K562 (cell line): ENCODE measurements at regions not wholly inside any gene's neighbourhood (a gene's known extent, or its start where the extent isn't known, plus 50 kb on each side); places are given as distances from the start of the nearest gene placed in this dataset.

Experiments used
- ATAC-seq: fragments of 200-7000 bp; cut with Tn5 transposase; 3 replicates; pipeline ENCODE4 v1.9.1; 2020; ENCODE audit warnings: moderate library complexity
- BruUV-seq: library from RNA; stranded (reverse); fragments of 400-500 nt; replicated peaks from 2 replicates; lab custom pipeline; 2021; lab: Mats Ljungman, UMichigan
- CTCF ChIA-PET: fragments of 300-600 bp; formaldehyde crosslinking; extraction: SDS; loops from one replicate; lab custom pipeline; 2021; ENCODE audit warnings: low intra/inter-chr PET ratio; lab: Yijun Ruan, JAX
- POLR2A ChIA-PET: fragments of 300-600, 350-650 bp; sonication (Branson Sonifier 250); formaldehyde crosslinking; extraction: SDS; loops from one replicate; lab custom pipeline; 2021; ENCODE audit warnings: antibody characterized with exemption, inconsistent platforms; lab: Yijun Ruan, JAX
- DNase-seq, 4 experiments: peaks; one replicate each; pipeline versions ENCODE4 v3.0.0 to v3.0.0-alpha.2; 2011 to 2018; ENCODE audit warnings: low spot score in 3 of 4, mixed read lengths in 3 of 4; ENCODE audit errors: extremely low read depth in 1 of 4
- FAIRE-seq: peaks from 2 replicates; lab custom pipeline; 2011; peaks lifted over from hg19 to GRCh38; lab: Jason Lieb, UNC
- H2AFZ ChIP-seq: 2 replicates; pipeline ENCODE4 v1.6.0; 2011; ENCODE audit warnings: low read depth, low read length, control low read depth, inconsistent platforms
- H3K27ac ChIP-seq: fragments of 200-600 bp; 3 replicates; pipeline ENCODE4 v1.8.0; 2011; ENCODE audit warnings: low read depth, mild to moderate bottlenecking, control low read depth, inconsistent platforms, low read length, moderate library complexity, mixed read lengths; ENCODE audit errors: extremely low read depth
- H3K27me3 ChIP-seq, 2 experiments: fragments of 300-600 bp in 1 of 2; 2 replicates in 1 of 2; 3 replicates in 1 of 2; pipeline versions ENCODE4 v1.6.0 to v1.8.0; 2011; ENCODE audit warnings: inconsistent platforms in 2 of 2, low read length in 2 of 2, mild to moderate bottlenecking in 1 of 2, mixed read lengths in 1 of 2, moderate library complexity in 1 of 2; ENCODE audit not compliant: control insufficient read depth in 2 of 2, insufficient read depth in 2 of 2
- H3K36me3 ChIP-seq: fragments of 300-600 bp; 3 replicates; pipeline ENCODE4 v1.8.0; 2011; ENCODE audit warnings: mild to moderate bottlenecking, low read length, inconsistent platforms; ENCODE audit not compliant: control insufficient read depth, insufficient read depth
- H3K4me1 ChIP-seq, 2 experiments: fragments of 200-600 bp in 1 of 2; replicated peaks in 1 of 2; 2 replicates in 1 of 2; 3 replicates in 1 of 2; pipeline versions ENCODE4 v1.5.1 to v1.8.0; 2011; ENCODE audit warnings: inconsistent platforms in 2 of 2, low read length in 2 of 2, mild to moderate bottlenecking in 1 of 2, mixed read lengths in 1 of 2, moderate library complexity in 1 of 2; ENCODE audit not compliant: control insufficient read depth in 2 of 2, insufficient read depth in 2 of 2
- H3K4me2 ChIP-seq: 2 replicates; pipeline ENCODE4 v1.6.1; 2011; ENCODE audit warnings: low read length, control low read depth, inconsistent platforms, mixed read lengths; ENCODE audit not compliant: insufficient read depth
- H3K4me3 ChIP-seq: fragments of 200-600 bp; sonication (generic), shearing (Covaris generic); 2 replicates; pipeline ENCODE4 v1.5.1; 2016; ENCODE audit warnings: control low read depth, inconsistent platforms
- H3K79me2 ChIP-seq: fragments of 200-600 bp; 3 replicates; pipeline ENCODE4 v1.8.0; 2011; ENCODE audit warnings: low read length, inconsistent platforms; ENCODE audit not compliant: control insufficient read depth, insufficient read depth
- H3K9ac ChIP-seq, 2 experiments: 2 replicates each; pipeline versions ENCODE4 v1.6.0 to v1.6.1; 2011; ENCODE audit warnings: low read depth in 2 of 2, low read length in 2 of 2, control low read depth in 1 of 2, inconsistent platforms in 1 of 2, mild to moderate bottlenecking in 1 of 2, mixed read lengths in 1 of 2; ENCODE audit not compliant: insufficient read depth in 1 of 2
- H3K9me1 ChIP-seq: one replicate; pipeline ENCODE4 v1.6.0; 2011; ENCODE audit warnings: inconsistent platforms, mild to moderate bottlenecking, low read length, moderate library complexity; ENCODE audit not compliant: control insufficient read depth, insufficient read depth
- H3K9me3 ChIP-seq: replicated peaks from 2 replicates; pipeline ENCODE4 v1.5.1; 2011; ENCODE audit warnings: low read depth, low read length, inconsistent platforms; ENCODE audit not compliant: control insufficient read depth, insufficient read depth
- H4K20me1 ChIP-seq: replicated peaks from 2 replicates; pipeline ENCODE4 v1.6.1; 2011; ENCODE audit warnings: low read length, inconsistent platforms, mixed read lengths; ENCODE audit not compliant: control insufficient read depth, insufficient read depth
- ARID2 ChIP-seq: fragments of 450-650 bp; IDR thresholded peaks from 2 replicates; pipeline ENCODE4 v1.6.1; 2017; ENCODE audit warnings: antibody characterized with exemption, mild to moderate bottlenecking
- BCLAF1 ChIP-seq, 2 experiments: fragments of 450-650 bp in 1 of 2; IDR thresholded peaks; 2 replicates each; pipeline ENCODE4 v1.6.1; 2011 to 2017; ENCODE audit warnings: low read depth in 2 of 2, antibody characterized with exemption in 1 of 2, borderline replicate concordance in 1 of 2, low read length in 1 of 2, mild to moderate bottlenecking in 1 of 2, mixed read lengths in 1 of 2; ENCODE audit not compliant: control insufficient read depth in 1 of 2
- BRCA1 ChIP-seq, 2 experiments: fragments of 450-650 bp in 1 of 2; sonication (generic) in 1 of 2; formaldehyde crosslinking in 1 of 2; IDR thresholded peaks; 2 replicates each; pipeline versions ENCODE4 v1.5.0 to v1.6.1; 2017 to 2020; ENCODE audit warnings: mild to moderate bottlenecking in 1 of 2, missing genetic modification reagents in 1 of 2
- COPS2 ChIP-seq: fragments of 450-650 bp; conservative IDR thresholded peaks from 2 replicates; pipeline ENCODE4 v1.6.1; 2016; ENCODE audit warnings: mild to moderate bottlenecking, moderate library complexity
- CTCFL ChIP-seq: IDR thresholded peaks from 2 replicates; pipeline ENCODE4 v1.6.1; 2011; ENCODE audit warnings: borderline replicate concordance, low read depth, mild to moderate bottlenecking, moderate library complexity, low read length; ENCODE audit not compliant: insufficient read depth, poor library complexity, severe bottlenecking
- FOXJ3 ChIP-seq: sonication (generic); formaldehyde crosslinking; IDR thresholded peaks from 2 replicates; pipeline ENCODE4 v1.4.0; 2020; ENCODE audit warnings: mild to moderate bottlenecking, missing genetic modification reagents
- RBBP5 ChIP-seq: fragments of 200-600 bp; sonication (generic); IDR thresholded peaks from 2 replicates; pipeline ENCODE4 v1.6.1; 2012; ENCODE audit warnings: borderline replicate concordance, mild to moderate bottlenecking, low read length, control low read depth, inconsistent platforms; ENCODE audit not compliant: insufficient read depth, poor library complexity, severe bottlenecking
- ZBTB26 ChIP-seq: fragments of 450-650 bp; formaldehyde crosslinking; IDR thresholded peaks from 2 replicates; pipeline ENCODE4 v1.4.0; 2022; ENCODE audit warnings: missing genetic modification characterization
- ZKSCAN3 ChIP-seq: fragments of 250-450 bp; sonication (Bioruptor Pico); IDR thresholded peaks from 2 replicates; pipeline ENCODE4 v1.4.0; 2020
- ZNF436 ChIP-seq: fragments of 250-450, 450-650 bp; sonication (Bioruptor Pico); formaldehyde crosslinking; IDR thresholded peaks from 2 replicates; pipeline ENCODE4 v1.7.0; 2020; ENCODE audit warnings: mild to moderate bottlenecking
- ZNF785 ChIP-seq: fragments of 250-450 bp; sonication (Bioruptor Pico); IDR thresholded peaks from 2 replicates; pipeline ENCODE4 v1.4.0; 2020; ENCODE audit warnings: mild to moderate bottlenecking
- ZSCAN29 ChIP-seq: fragments of 450-650 bp; IDR thresholded peaks from 2 replicates; pipeline ENCODE4 v1.6.1; 2017
- WGBS: fragments of 100-300 bp; shearing (Covaris generic); methylation state at CpG from one replicate; pipeline ENCODE4 v1.1.6; 2016; ENCODE audit warnings: low coverage, mixed read lengths; ENCODE audit not compliant: insufficient coverage; ENCODE audit errors: missing lambda C conversion rate; 5-methylcytosine and 5-hydroxymethylcytosine counted together
- in situ Hi-C: fragments of 300-500 bp; cut with MboI; formaldehyde crosslinking; loops from 4 replicates; pipeline ENCODE4 v1.15.0; 2018; ENCODE audit warnings: inconsistent platforms, mixed read lengths
- intact Hi-C: fragments of 100-400 bp; cut with micrococcal nuclease; formaldehyde crosslinking; loops from 2 replicates; pipeline ENCODE4 v1.14.2; 2022

GRCh38 chr5:26690511-26690910 lies 347.9 kb downstream of the CDH9 start:
- TF ChIP-seq ZNF436 (CRISPR knock-in tag) (no peak), RBBP5 (no peak), FOXJ3 (no peak), CTCFL (no peak), BRCA1 (IDR thresholded peaks at IDR 0.05) (no peak), BRCA1 (CRISPR knock-in tag; IDR thresholded peaks at IDR 0.05) (no peak), ZBTB26 (no peak), BCLAF1 (IDR thresholded peaks at IDR 0.05; ENCODE audit: borderline replicate concordance in 1 of 2, control insufficient read depth in 1 of 2, low read depth in 2 of 2, low read length in 1 of 2) (no peak), ARID2 (no peak), ZSCAN29 (no peak), ZNF785 (CRISPR knock-in tag) (no peak), ZKSCAN3 (no peak), COPS2 (no peak)

More at GRCh38 chr5:26690511-26690910, 347.9 kb downstream of the CDH9 start:
- DNase-seq (no peak), FAIRE-seq (no peak), ATAC-seq (no peak)
- BruUV-seq = no TSS peak
- Histone ChIP-seq H3K4me1 (no peaks in the 10 kb centered on the region), H3K36me3 (no peaks in the 10 kb centered on the region), H3K79me2 (no peaks in the 10 kb centered on the region), H3K27me3 (no peaks in the 10 kb centered on the region), H2AFZ (no peak overlapping the region), H3K27ac (no peak overlapping the region), H3K9me3 (no peaks in the 10 kb centered on the region; the same call in 1 of the 2 replicates), H4K20me1 (no peaks in the 10 kb centered on the region), H3K4me3 (no peak overlapping the region), H3K9ac (no peak overlapping the region), H3K9me1 (no peaks in the 10 kb centered on the region), H3K4me2 (no peak overlapping the region)
- ChIA-PET POLR2A (no interaction called here), CTCF (no interaction called here)
- intact Hi-C loops = no loop called here
- in situ Hi-C loops = no loop called here
- WGBS = 0% methylated on average over 1 of the region's 1 CpG
